ENCODE measurements at regions not wholly inside any gene's neighbourhood (a gene's known extent, or its start where the extent isn't known, plus 50 kb on each side); places are given as distances from the start of the nearest gene placed in this dataset.

DNA sequence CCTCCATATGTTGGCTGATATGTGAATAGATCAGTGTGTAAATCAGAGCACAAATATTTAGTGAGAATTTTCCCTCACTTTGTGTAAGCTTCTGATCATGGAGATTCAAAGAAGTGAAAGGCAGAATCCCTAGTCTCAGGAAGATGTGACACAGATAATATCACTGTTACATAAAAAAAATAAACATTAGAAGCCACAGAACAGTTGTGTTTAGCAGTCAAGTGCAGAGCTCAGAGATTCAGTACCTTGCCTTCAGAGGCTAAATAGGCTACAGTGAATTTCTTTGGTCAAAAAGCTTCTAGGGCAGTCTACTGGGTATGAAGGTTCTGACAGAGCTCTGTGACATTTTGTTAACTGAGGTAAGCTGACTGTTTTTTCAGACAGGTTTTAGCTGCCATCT lies 591.5 kb downstream of the METTL15 start:
- Histone ChIP-seq H3K4me3 (ENCODE audit: low read length) (no peak overlapping the region), H3K27me3 (ENCODE audit: control insufficient read depth, low read length) (no peaks in the 10 kb centered on the region), H3K27ac (ENCODE audit: low read depth, low read length) (no peak overlapping the region), H4K20me1 (ENCODE audit: control insufficient read depth, insufficient read depth, low read depth, low read length) (no peaks in the 10 kb centered on the region), H3K4me2 (ENCODE audit: low read length) (no peak overlapping the region), H3K9me3 (ENCODE audit: control insufficient read depth, insufficient read depth, low read length) (no peaks in the 10 kb centered on the region), H3K9me2 (replicated peaks; ENCODE audit: control insufficient read depth, low read length) (no peaks in the 10 kb centered on the region), H3F3A (ENCODE audit: control insufficient read depth, insufficient read depth) (no peaks in the 10 kb centered on the region), H3K79me2 (ENCODE audit: control insufficient read depth, low read length) (no peaks in the 10 kb centered on the region), H3K36me3 (ENCODE audit: control insufficient read depth, low read length) (no peaks in the 10 kb centered on the region), H3K4me1 (ENCODE audit: control insufficient read depth, low read length) (no peaks in the 10 kb centered on the region)
- no peak for TF ChIP-seq EZH2phosphoT487 (IDR thresholded peaks at IDR 0.05; ENCODE audit: borderline replicate concordance, low read length)
- TF ChIP-seq, protein P1, sequence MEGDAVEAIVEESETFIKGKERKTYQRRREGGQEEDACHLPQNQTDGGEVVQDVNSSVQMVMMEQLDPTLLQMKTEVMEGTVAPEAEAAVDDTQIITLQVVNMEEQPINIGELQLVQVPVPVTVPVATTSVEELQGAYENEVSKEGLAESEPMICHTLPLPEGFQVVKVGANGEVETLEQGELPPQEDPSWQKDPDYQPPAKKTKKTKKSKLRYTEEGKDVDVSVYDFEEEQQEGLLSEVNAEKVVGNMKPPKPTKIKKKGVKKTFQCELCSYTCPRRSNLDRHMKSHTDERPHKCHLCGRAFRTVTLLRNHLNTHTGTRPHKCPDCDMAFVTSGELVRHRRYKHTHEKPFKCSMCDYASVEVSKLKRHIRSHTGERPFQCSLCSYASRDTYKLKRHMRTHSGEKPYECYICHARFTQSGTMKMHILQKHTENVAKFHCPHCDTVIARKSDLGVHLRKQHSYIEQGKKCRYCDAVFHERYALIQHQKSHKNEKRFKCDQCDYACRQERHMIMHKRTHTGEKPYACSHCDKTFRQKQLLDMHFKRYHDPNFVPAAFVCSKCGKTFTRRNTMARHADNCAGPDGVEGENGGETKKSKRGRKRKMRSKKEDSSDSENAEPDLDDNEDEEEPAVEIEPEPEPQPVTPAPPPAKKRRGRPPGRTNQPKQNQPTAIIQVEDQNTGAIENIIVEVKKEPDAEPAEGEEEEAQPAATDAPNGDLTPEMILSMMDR (IDR thresholded peaks at IDR 0.05; ENCODE audit: low read depth, low read length, poor library complexity, severe bottlenecking) = no peak

DNA sequence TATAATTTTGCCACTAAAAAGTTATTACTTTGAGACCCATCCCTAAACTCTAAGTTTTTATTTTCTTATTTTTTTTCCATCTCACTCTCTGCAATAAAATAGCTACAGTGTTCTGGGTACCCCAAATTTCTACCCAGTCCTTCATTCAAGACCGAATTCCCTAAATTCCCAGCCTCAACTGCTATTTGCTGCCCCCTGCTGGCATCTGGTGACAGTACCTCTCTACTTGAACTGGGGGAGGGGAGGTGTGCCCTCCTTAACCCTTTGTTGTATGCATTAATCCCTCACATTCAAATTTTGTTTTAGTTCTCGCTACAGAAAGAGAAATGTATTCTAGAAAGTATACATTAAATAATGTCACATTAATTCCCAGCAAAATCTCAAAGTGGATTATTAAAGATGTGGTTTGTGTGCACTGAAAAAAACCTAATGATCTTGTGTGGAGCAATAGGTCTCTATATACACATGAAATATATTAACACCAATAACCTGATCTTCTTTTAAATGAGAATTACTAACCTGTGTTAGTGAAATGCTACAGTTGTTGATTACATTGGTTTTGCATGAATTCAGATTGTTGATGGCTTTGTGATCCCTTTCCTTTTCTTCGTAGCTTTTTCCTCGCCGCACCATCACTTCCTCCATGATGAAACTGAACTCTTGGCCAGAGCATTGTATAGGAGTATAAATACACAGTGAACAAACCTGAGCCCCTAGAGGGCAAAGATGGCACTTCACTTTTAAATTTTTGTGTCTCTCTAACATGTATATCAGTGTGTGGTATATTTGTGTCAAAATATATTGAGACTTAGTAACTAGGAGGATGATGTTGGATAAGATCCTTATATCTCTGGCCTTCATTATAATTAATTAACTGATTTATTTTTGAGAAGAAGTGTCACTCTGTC lies 590.0 kb downstream of the METTL15 start:
- no peak overlapping the region for H3K4me2 ChIP-seq (ENCODE audit: low read length)
- H3K4me1 ChIP-seq (ENCODE audit: control insufficient read depth, low read length) = no peaks in the 10 kb centered on the region
- no peaks in the 10 kb centered on the region for H3K27me3 ChIP-seq (ENCODE audit: control insufficient read depth, low read length)
- H4K20me1 ChIP-seq (ENCODE audit: control insufficient read depth, insufficient read depth, low read depth, low read length) = no peaks in the 10 kb centered on the region
- no peaks in the 10 kb centered on the region for H3K9me2 ChIP-seq (replicated peaks; ENCODE audit: control insufficient read depth, low read length)
- H3K27ac ChIP-seq (ENCODE audit: low read depth, low read length) = no peak overlapping the region
- no peaks in the 10 kb centered on the region for H3F3A ChIP-seq (ENCODE audit: control insufficient read depth, insufficient read depth)
- no peaks in the 10 kb centered on the region for H3K79me2 ChIP-seq (ENCODE audit: control insufficient read depth, low read length)
- H3K36me3 ChIP-seq (ENCODE audit: control insufficient read depth, low read length) = no peaks in the 10 kb centered on the region
- TF ChIP-seq, protein P1 (IDR thresholded peaks at IDR 0.05; ENCODE audit: low read depth, low read length, poor library complexity, severe bottlenecking) = peak; percentile 79
- no peak for TF ChIP-seq EZH2phosphoT487 (IDR thresholded peaks at IDR 0.05; ENCODE audit: borderline replicate concordance, low read length)
- H3K9me3 ChIP-seq (ENCODE audit: control insufficient read depth, insufficient read depth, low read length) = no peaks in the 10 kb centered on the region
- H3K4me3 ChIP-seq (ENCODE audit: low read length) = no peak overlapping the region

DNA sequence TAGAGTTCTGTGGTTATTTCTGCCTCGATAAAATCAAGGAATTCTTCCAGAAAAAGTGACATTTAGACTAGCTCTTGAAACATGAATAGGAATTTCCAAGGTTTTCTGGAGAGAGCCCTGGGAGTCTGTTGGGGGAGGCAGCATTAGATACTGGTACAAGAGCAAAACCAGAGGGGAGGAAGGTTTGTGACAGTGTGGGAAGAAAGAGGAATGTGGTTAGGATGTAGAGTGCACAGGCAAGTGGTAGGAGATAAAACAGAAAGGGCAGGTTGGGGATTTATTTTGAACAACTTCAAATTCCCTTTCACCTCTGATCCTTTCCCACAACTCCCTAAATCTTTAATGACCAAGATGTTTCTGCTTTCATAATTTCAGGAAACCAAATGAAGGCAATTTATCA lies 588.4 kb downstream of the METTL15 start:
- TF ChIP-seq EZH2phosphoT487 (IDR thresholded peaks at IDR 0.05; ENCODE audit: borderline replicate concordance, low read length) = no peak
- TF ChIP-seq, protein P1 (IDR thresholded peaks at IDR 0.05; ENCODE audit: low read depth, low read length, poor library complexity, severe bottlenecking) = no peak
- Histone ChIP-seq H3F3A (ENCODE audit: control insufficient read depth, insufficient read depth) (no peaks in the 10 kb centered on the region), H4K20me1 (ENCODE audit: control insufficient read depth, insufficient read depth, low read depth, low read length) (no peaks in the 10 kb centered on the region), H3K27ac (ENCODE audit: low read depth, low read length) (no peak overlapping the region), H3K4me3 (ENCODE audit: low read length) (no peak overlapping the region), H3K4me1 (ENCODE audit: control insufficient read depth, low read length) (no peaks in the 10 kb centered on the region), H3K4me2 (ENCODE audit: low read length) (no peak overlapping the region), H3K9me2 (replicated peaks; ENCODE audit: control insufficient read depth, low read length) (no peaks in the 10 kb centered on the region), H3K79me2 (ENCODE audit: control insufficient read depth, low read length) (no peaks in the 10 kb centered on the region), H3K27me3 (ENCODE audit: control insufficient read depth, low read length) (no peaks in the 10 kb centered on the region), H3K9me3 (ENCODE audit: control insufficient read depth, insufficient read depth, low read length) (no peaks in the 10 kb centered on the region), H3K36me3 (ENCODE audit: control insufficient read depth, low read length) (no peaks in the 10 kb centered on the region)

Measured in DOHH2 (cell line).